ENCODE measurements at regions not wholly inside any gene's neighbourhood (a gene's known extent, or its start where the extent isn't known, plus 50 kb on each side); places are given as distances from the start of the nearest gene placed in this dataset.
"Not testable (repeated sequence)": the region's sequence is repeated elsewhere in the genome, so short reads cannot be mapped to it uniquely, and the experiment has no call there.

GRCh38 chr6:104676679-104677078 lies 183.0 kb downstream of the HACE1 start:
- DNase-seq (ENCODE audit: low read depth) = not testable (repeated sequence)

GRCh38 chr6:104675161-104675560 lies 184.6 kb downstream of the HACE1 start:
- not testable (repeated sequence) for DNase-seq (ENCODE audit: low read depth)

GRCh38 chr6:104673078-104673477 lies 186.6 kb downstream of the HACE1 start:
- DNase-seq (ENCODE audit: low read depth) = not testable (repeated sequence)

- DNase-seq (ENCODE audit: low read depth) = not testable (repeated sequence)
These were observed 188.2 kb downstream of the HACE1 start for GRCh38 chr6:104671591-104671891.

GRCh38 chr6:104670834-104671590 lies 188.7 kb downstream of the HACE1 start:
- not testable (repeated sequence) for DNase-seq (ENCODE audit: low read depth)

- no peak for DNase-seq (ENCODE audit: low read depth)
These were observed 190.2 kb downstream of the HACE1 start for GRCh38 chr6:104669483-104669882.

GRCh38 chr6:104656235-104656634 lies 203.5 kb downstream of the HACE1 start:
- DNase-seq (ENCODE audit: low read depth) = no peak

GRCh38 chr6:104653781-104654180 lies 205.9 kb downstream of the HACE1 start:
- no peak for DNase-seq (ENCODE audit: low read depth)

- no peak for DNase-seq (ENCODE audit: low read depth)
These were observed 211.4 kb downstream of the HACE1 start for GRCh38 chr6:104648347-104648746.

- no peak for DNase-seq (ENCODE audit: low read depth)
These were observed 214.9 kb downstream of the HACE1 start for GRCh38 chr6:104644848-104645247.

- DNase-seq (ENCODE audit: low read depth) = no peak
These were observed 216.8 kb downstream of the HACE1 start for GRCh38 chr6:104642871-104643270.

GRCh38 chr6:104640761-104641160 lies 219.0 kb downstream of the HACE1 start:
- no peak for DNase-seq (ENCODE audit: low read depth)

- no peak for DNase-seq (ENCODE audit: low read depth)
These were observed 219.5 kb downstream of the HACE1 start for GRCh38 chr6:104640150-104640700.

GRCh38 chr6:104639668-104640067 lies 220.1 kb downstream of the HACE1 start:
- peak; percentile 3 for DNase-seq (ENCODE audit: low read depth)

GRCh38 chr6:104638841-104639290 lies 220.9 kb downstream of the HACE1 start:
- DNase-seq (ENCODE audit: low read depth) = no peak

- DNase-seq (ENCODE audit: low read depth) = no peak
These were observed 226.6 kb downstream of the HACE1 start for GRCh38 chr6:104633125-104633524.

- no peak for DNase-seq (ENCODE audit: low read depth)
These were observed 227.1 kb downstream of the HACE1 start for GRCh38 chr6:104632588-104632987.

GRCh38 chr6:104630955-104631354 lies 228.8 kb downstream of the HACE1 start:
- DNase-seq (ENCODE audit: low read depth) = no peak

GRCh38 chr6:104630522-104630921 lies 229.2 kb downstream of the HACE1 start:
- no peak for DNase-seq (ENCODE audit: low read depth)

- no peak for DNase-seq (ENCODE audit: low read depth)
These were observed 229.9 kb downstream of the HACE1 start for GRCh38 chr6:104629826-104630225.

- DNase-seq (ENCODE audit: low read depth) = peak; percentile 15
These were observed 234.2 kb downstream of the HACE1 start for GRCh38 chr6:104625536-104625935.

GRCh38 chr6:104623052-104623690 lies 236.5 kb downstream of the HACE1 start:
- DNase-seq (ENCODE audit: low read depth) = no peak

- no peak for DNase-seq (ENCODE audit: low read depth)
These were observed 238.3 kb downstream of the HACE1 start for GRCh38 chr6:104621396-104621795.

All from stromal cell of bone marrow (primary cell).